Mucosa of rectum (tissue), 2 donors: ENCODE measurements at regions not wholly inside any gene's neighbourhood (a gene's known extent, or its start where the extent isn't known, plus 50 kb on each side); places are given as distances from the start of the nearest gene placed in this dataset.
"Not testable (repeated sequence)": the region's sequence is repeated elsewhere in the genome, so short reads cannot be mapped to it uniquely, and the experiment has no call there.

ENCODE experiments used
- H3K27ac ChIP-seq, 2 donors: one replicate each; pipeline ENCODE4 v1.7.0; 2013; ENCODE audit warnings: inconsistent platforms in 2 of 2, low read depth in 2 of 2, low read length in 2 of 2
- H3K27me3 ChIP-seq, 2 donors: one replicate each; pipeline ENCODE4 v1.7.0; 2013; ENCODE audit warnings: low read length in 2 of 2; ENCODE audit not compliant: control insufficient read depth in 2 of 2, insufficient read depth in 2 of 2
- H3K36me3 ChIP-seq, 2 donors: one replicate each; pipeline ENCODE4 v1.7.0; 2013; ENCODE audit warnings: low read length in 2 of 2; ENCODE audit not compliant: control insufficient read depth in 2 of 2, insufficient read depth in 2 of 2
- H3K4me1 ChIP-seq, 2 donors: one replicate each; pipeline ENCODE4 v1.7.0; 2013; ENCODE audit warnings: low read length in 2 of 2, mild to moderate bottlenecking in 1 of 2; ENCODE audit not compliant: control insufficient read depth in 2 of 2, insufficient read depth in 2 of 2
- H3K4me3 ChIP-seq, 2 donors: one replicate each; pipeline ENCODE4 v1.7.0; 2013; ENCODE audit warnings: low read length in 2 of 2
- H3K9ac ChIP-seq, 2 donors: one replicate each; pipeline ENCODE4 v1.7.0; 2013; ENCODE audit warnings: low read length in 2 of 2, low read depth in 1 of 2, mild to moderate bottlenecking in 1 of 2
- H3K9me3 ChIP-seq, 2 donors: one replicate each; pipeline ENCODE4 v1.7.0; 2013; ENCODE audit warnings: low read length in 2 of 2; ENCODE audit not compliant: control insufficient read depth in 2 of 2
- donor health status: healthy.
- donor health status: Normal muscosa, but diverticular disease.

- no peaks in the 10 kb centered on the region for H3K9me3 ChIP-seq
- H3K27me3 ChIP-seq, result no peaks in the 10 kb centered on the region
- H3K9ac ChIP-seq, result no peak overlapping the region
- H3K36me3 ChIP-seq, result no peaks in the 10 kb centered on the region
- no peak overlapping the region for H3K4me3 ChIP-seq
- H3K27ac ChIP-seq, result no peak overlapping the region
- H3K4me1 ChIP-seq, result no peaks in the 10 kb centered on the region
Observed at GRCh38 chr17:33712120-33712519, 419.0 kb upstream of the ASIC2 start.

GRCh38 chr17:33716957-33717356 lies 423.9 kb upstream of the ASIC2 start:
- H3K27me3 ChIP-seq, result peaks cover 0 to 2% of the 10 kb centered on the region in 2 donors
- no peaks in the 10 kb centered on the region for H3K4me1 ChIP-seq
- no peak overlapping the region for H3K9ac ChIP-seq
- H3K9me3 ChIP-seq, result no peaks in the 10 kb centered on the region
- no peak overlapping the region for H3K27ac ChIP-seq
- no peaks in the 10 kb centered on the region for H3K36me3 ChIP-seq
- H3K4me3 ChIP-seq, result no peak overlapping the region

GRCh38 chr17:33723736-33724135 lies 430.6 kb upstream of the ASIC2 start:
- not testable (repeated sequence) for H3K36me3 ChIP-seq, H3K4me3 ChIP-seq, H3K27ac ChIP-seq, H3K4me1 ChIP-seq, H3K9me3 ChIP-seq, H3K27me3 ChIP-seq, H3K9ac ChIP-seq

GRCh38 chr17:33725675-33726271 lies 432.7 kb upstream of the ASIC2 start:
- no peaks in the 10 kb centered on the region for H3K9me3 ChIP-seq
- no peaks in the 10 kb centered on the region for H3K36me3 ChIP-seq
- H3K4me3 ChIP-seq, result no peak overlapping the region
- H3K4me1 ChIP-seq, result no peaks in the 10 kb centered on the region
- no peak overlapping the region for H3K27ac ChIP-seq
- no peaks in the 10 kb centered on the region for H3K27me3 ChIP-seq
- H3K9ac ChIP-seq, result no peak overlapping the region

- Histone ChIP-seq H3K9me3 (no peaks in the 10 kb centered on the region), H3K27ac (no peak overlapping the region), H3K4me3 (no peak overlapping the region), H3K9ac (no peak overlapping the region), H3K4me1 (no peaks in the 10 kb centered on the region), H3K36me3 (no peaks in the 10 kb centered on the region), H3K27me3 (no peaks in the 10 kb centered on the region)
Observed at GRCh38 chr17:33730131-33730530, 437.0 kb upstream of the ASIC2 start.

- H3K27me3 ChIP-seq, result no peaks in the 10 kb centered on the region
- H3K36me3 ChIP-seq, result no peaks in the 10 kb centered on the region
- no peak overlapping the region for H3K9ac ChIP-seq
- H3K27ac ChIP-seq, result no peak overlapping the region
- no peak overlapping the region for H3K4me3 ChIP-seq
- H3K9me3 ChIP-seq, result no peaks in the 10 kb centered on the region
- H3K4me1 ChIP-seq, result no peaks in the 10 kb centered on the region
Observed at GRCh38 chr17:33732116-33732515, 439.0 kb upstream of the ASIC2 start.

GRCh38 chr17:33739714-33740113 lies 446.6 kb upstream of the ASIC2 start:
- Histone ChIP-seq H3K27ac (no peak overlapping the region), H3K36me3 (no peaks in the 10 kb centered on the region), H3K9me3 (no peaks in the 10 kb centered on the region), H3K4me3 (no peak overlapping the region), H3K27me3 (no peaks in the 10 kb centered on the region), H3K9ac (no peak overlapping the region), H3K4me1 (no peaks in the 10 kb centered on the region)

- Histone ChIP-seq H3K27ac (no peak overlapping the region), H3K27me3 (no peaks in the 10 kb centered on the region)
Observed at GRCh38 chr17:33745047-33745760, 452.1 kb upstream of the ASIC2 start.

GRCh38 chr17:33749171-33749570 lies 456.1 kb upstream of the ASIC2 start:
- Histone ChIP-seq H3K27ac (no peak overlapping the region), H3K9ac (no peak overlapping the region), H3K4me1 (no peaks in the 10 kb centered on the region), H3K27me3 (peaks cover 0 to 5% of the 10 kb centered on the region in 2 donors), H3K4me3 (no peak overlapping the region), H3K36me3 (no peaks in the 10 kb centered on the region), H3K9me3 (no peaks in the 10 kb centered on the region)

More at GRCh38 chr17:33745047-33745760, 452.1 kb upstream of the ASIC2 start:
- Histone ChIP-seq H3K36me3 (no peaks in the 10 kb centered on the region), H3K9ac (no peak overlapping the region), H3K4me1 (no peaks in the 10 kb centered on the region), H3K4me3 (no peak overlapping the region), H3K9me3 (no peaks in the 10 kb centered on the region)

GRCh38 chr17:33750943-33751701 lies 458.0 kb upstream of the ASIC2 start:
- H3K36me3 ChIP-seq, result no peaks in the 10 kb centered on the region
- no peaks in the 10 kb centered on the region for H3K4me1 ChIP-seq
- H3K27ac ChIP-seq, result no peak overlapping the region
- H3K27me3 ChIP-seq, result peaks cover 0 to 5% of the 10 kb centered on the region in 2 donors
- no peak overlapping the region for H3K9ac ChIP-seq
- H3K9me3 ChIP-seq, result no peaks in the 10 kb centered on the region
- no peak overlapping the region for H3K4me3 ChIP-seq
